H1 (cell line): ENCODE measurements at regions not wholly inside any gene's neighbourhood (a gene's known extent, or its start where the extent isn't known, plus 50 kb on each side); places are given as distances from the start of the nearest gene placed in this dataset.

Source experiments
- CTCF ChIA-PET: fragments of 300-600 bp; sonication (Branson Sonifier 250); formaldehyde crosslinking; loops from one replicate; lab custom pipeline; 2021; ENCODE audit not compliant: partially characterized antibody; lab: Charles Lee
- POLR2A ChIA-PET: fragments of 300-600 bp; sonication (Branson Sonifier 250); formaldehyde crosslinking; loops from one replicate; lab custom pipeline; 2021; ENCODE audit warnings: inconsistent platforms; ENCODE audit not compliant: partially characterized antibody; lab: Charles Lee
- DNase-seq, 2 experiments: peaks; one replicate each; pipeline versions ENCODE4 v3.0.0 to v3.0.0-alpha.2; 2010 to 2022; ENCODE audit warnings: low spot score in 2 of 2, low read depth in 1 of 2, mixed read lengths in 1 of 2
- FAIRE-seq: peaks from 2 replicates; lab custom pipeline; 2011; peaks lifted over from hg19 to GRCh38; lab: Jason Lieb, UNC
- H2AFZ ChIP-seq: 2 replicates; pipeline ENCODE4 v1.8.1; 2012; ENCODE audit warnings: low read length, inconsistent platforms
- H2AK5ac ChIP-seq: 2 replicates; pipeline ENCODE4 v1.6.1; 2013; ENCODE audit warnings: low read depth, low read length
- H2BK120ac ChIP-seq: replicated peaks from 2 replicates; pipeline ENCODE3; 2013; ENCODE audit warnings: low read depth, low read length, inconsistent platforms
- H2BK12ac ChIP-seq: 2 replicates; pipeline ENCODE4 v1.6.1; 2013; ENCODE audit warnings: low read depth, low read length
- H2BK15ac ChIP-seq: 2 replicates; pipeline ENCODE4 v1.6.1; 2013; ENCODE audit warnings: low read length
- H2BK20ac ChIP-seq: 2 replicates; pipeline ENCODE4 v1.6.1; 2013; ENCODE audit warnings: low read length
- H2BK5ac ChIP-seq: 2 replicates; pipeline ENCODE4 v1.6.1; 2013; ENCODE audit warnings: low read depth, low read length
- H3K14ac ChIP-seq: 2 replicates; pipeline ENCODE4 v1.6.1; 2013; ENCODE audit warnings: inconsistent platforms; ENCODE audit not compliant: insufficient read length
- H3K18ac ChIP-seq: 2 replicates; pipeline ENCODE4 v1.6.1; 2013; ENCODE audit warnings: low read length; ENCODE audit errors: extremely low read depth
- H3K23ac ChIP-seq: 2 replicates; pipeline ENCODE4 v1.6.1; 2013; ENCODE audit warnings: inconsistent platforms; ENCODE audit not compliant: insufficient read length
- H3K23me2 ChIP-seq: 2 replicates; pipeline ENCODE4 v1.6.1; 2013; ENCODE audit warnings: low read depth, low read length
- H3K27ac ChIP-seq: 2 replicates; pipeline ENCODE4 v1.6.1; 2011; ENCODE audit warnings: low read depth, low read length, inconsistent platforms
- H3K27me3 ChIP-seq, 4 experiments: replicated peaks in 1 of 4; 1 replicate in 1 of 4; 2 replicates in 3 of 4; pipeline versions ENCODE4 v1.6.1 to v1.8.1; 2011 to 2013; ENCODE audit warnings: low read length in 3 of 4, mild to moderate bottlenecking in 3 of 4, inconsistent platforms in 2 of 4, mixed read lengths in 2 of 4, moderate library complexity in 1 of 4; ENCODE audit not compliant: control insufficient read depth in 3 of 4, insufficient read depth in 3 of 4; ENCODE audit errors: extremely low read depth in 1 of 4
- H3K36me3 ChIP-seq, 4 experiments: 2 replicates each; pipeline versions ENCODE4 v1.6.1 to v1.8.1; 2011 to 2013; ENCODE audit warnings: mild to moderate bottlenecking in 4 of 4, low read length in 3 of 4, moderate library complexity in 2 of 4, control low read depth in 1 of 4, inconsistent platforms in 1 of 4; ENCODE audit not compliant: insufficient read depth in 4 of 4, control insufficient read depth in 2 of 4
- H3K4ac ChIP-seq: replicated peaks from 2 replicates; pipeline ENCODE3; 2013; ENCODE audit warnings: low read length, low read depth, mixed read lengths, inconsistent platforms; ENCODE audit not compliant: insufficient read length
- H3K4me1 ChIP-seq, 4 experiments: replicated peaks in 1 of 4; 1 replicate in 1 of 4; 2 replicates in 3 of 4; pipeline versions ENCODE4 v1.6.1 to v1.8.1; 2011 to 2013; ENCODE audit warnings: low read length in 3 of 4, inconsistent platforms in 2 of 4, mixed read lengths in 1 of 4; ENCODE audit not compliant: insufficient read depth in 4 of 4, control insufficient read depth in 3 of 4
- H3K4me2 ChIP-seq, 2 experiments: 2 replicates each; pipeline versions ENCODE4 v1.6.1 to v1.8.1; 2011 to 2013; ENCODE audit warnings: low read depth in 2 of 2, low read length in 2 of 2, control low read depth in 1 of 2, inconsistent platforms in 1 of 2, mild to moderate bottlenecking in 1 of 2; ENCODE audit not compliant: insufficient read depth in 1 of 2
- H3K4me3 ChIP-seq, 4 experiments: fragments of 200-600, 300-600 bp in 1 of 4; sonication (generic), shearing (Covaris generic), sonication (Bioruptor Twin) in 1 of 4; 2 replicates each; pipeline versions ENCODE4 v1.5.1 to v1.8.1; 2011 to 2016; ENCODE audit warnings: low read length in 4 of 4, low read depth in 3 of 4, control low read depth in 2 of 4, inconsistent platforms in 2 of 4, mild to moderate bottlenecking in 2 of 4, mixed read lengths in 1 of 4, moderate library complexity in 1 of 4; ENCODE audit not compliant: insufficient read depth in 2 of 4; ENCODE audit errors: extremely low read depth in 1 of 4
- H3K56ac ChIP-seq: replicated peaks from 2 replicates; pipeline ENCODE3; 2013; ENCODE audit warnings: low read depth, mild to moderate bottlenecking, mixed read lengths, low read length, inconsistent platforms; ENCODE audit not compliant: insufficient read length
- H3K79me1 ChIP-seq: 2 replicates; pipeline ENCODE4 v1.6.1; 2013; ENCODE audit warnings: low read depth, low read length, control low read depth
- H3K79me2 ChIP-seq, 2 experiments: 2 replicates each; pipeline versions ENCODE4 v1.6.1 to v1.8.1; 2012 to 2013; ENCODE audit warnings: low read length in 2 of 2, mild to moderate bottlenecking in 2 of 2, inconsistent platforms in 1 of 2; ENCODE audit not compliant: insufficient read depth in 2 of 2, control insufficient read depth in 1 of 2
- H3K9ac ChIP-seq, 4 experiments: replicated peaks in 1 of 4; 1 replicate in 1 of 4; 2 replicates in 3 of 4; pipeline versions ENCODE4 v1.6.1 to v1.8.1; 2011 to 2013; ENCODE audit warnings: low read depth in 3 of 4, low read length in 3 of 4, control low read depth in 2 of 4, mild to moderate bottlenecking in 2 of 4, moderate library complexity in 2 of 4, inconsistent platforms in 1 of 4; ENCODE audit errors: extremely low read depth in 1 of 4
- H3K9me3 ChIP-seq, 2 experiments: 2 replicates each; pipeline versions ENCODE4 v1.6.1 to v1.8.1; 2012 to 2013; ENCODE audit warnings: mild to moderate bottlenecking in 2 of 2, moderate library complexity in 2 of 2, control low read depth in 1 of 2, inconsistent platforms in 1 of 2, low read depth in 1 of 2, low read length in 1 of 2, mixed read lengths in 1 of 2; ENCODE audit not compliant: insufficient read depth in 2 of 2
- H4K20me1 ChIP-seq, 2 experiments: replicated peaks in 1 of 2; 2 replicates each; pipeline versions ENCODE3 to v1.8.1; 2011 to 2013; ENCODE audit warnings: inconsistent platforms in 2 of 2, low read length in 2 of 2, mild to moderate bottlenecking in 1 of 2; ENCODE audit not compliant: insufficient read depth in 2 of 2, control insufficient read depth in 1 of 2
- H4K5ac ChIP-seq: 2 replicates; pipeline ENCODE4 v1.6.1; 2013; ENCODE audit warnings: low read length, low read depth, mixed read lengths, inconsistent platforms; ENCODE audit not compliant: insufficient read length
- H4K8ac ChIP-seq: 2 replicates; pipeline ENCODE4 v1.8.0; 2013; ENCODE audit warnings: mild to moderate bottlenecking, moderate library complexity, low read length, inconsistent platforms; ENCODE audit not compliant: insufficient read depth; ENCODE audit errors: extremely low read depth
- H4K91ac ChIP-seq: replicated peaks from 2 replicates; pipeline ENCODE3; 2013; ENCODE audit warnings: low read length, mixed read lengths, inconsistent platforms; ENCODE audit not compliant: insufficient read length
- BRCA1 ChIP-seq: IDR thresholded peaks from 2 replicates; pipeline ENCODE4 v1.6.1; 2012; ENCODE audit warnings: low read depth, low read length, improper control_type of control experiment
- CBX5 ChIP-seq: fragments of 300-800, 300-1000 bp; sonication (generic); IDR thresholded peaks from 2 replicates; pipeline ENCODE4 v1.7.1; 2016; ENCODE audit warnings: antibody characterized with exemption, low read length, low read depth
- CEBPB ChIP-seq: IDR thresholded peaks from 2 replicates; pipeline ENCODE4 v1.6.1; 2012; ENCODE audit warnings: low read depth, low read length
- EGR1 ChIP-seq: IDR thresholded peaks from 2 replicates; pipeline ENCODE4 v1.6.1; 2011; ENCODE audit warnings: low read depth, low read length, borderline replicate concordance
- MAFK ChIP-seq: IDR thresholded peaks from 2 replicates; pipeline ENCODE4 v1.6.1; 2012; ENCODE audit warnings: low read depth, mild to moderate bottlenecking, improper control_type of control experiment, low read length
- NANOG ChIP-seq: IDR thresholded peaks from 2 replicates; pipeline ENCODE4 v1.6.1; 2011; ENCODE audit warnings: low read length, low read depth, mild to moderate bottlenecking, inconsistent platforms; ENCODE audit not compliant: insufficient read depth, poor library complexity, severe bottlenecking
- PHF8 ChIP-seq: fragments of 200-600 bp; sonication (generic); conservative IDR thresholded peaks from 2 replicates; pipeline ENCODE4 v1.7.1; 2012; ENCODE audit warnings: low read depth, mild to moderate bottlenecking, inconsistent platforms, low read length, moderate library complexity
- RBBP5 ChIP-seq: IDR thresholded peaks from 2 replicates; pipeline ENCODE4 v1.7.1; 2012; ENCODE audit warnings: low read depth, mild to moderate bottlenecking, inconsistent platforms, low read length, moderate library complexity, borderline replicate concordance
- RXRA ChIP-seq: IDR thresholded peaks from 2 replicates; pipeline ENCODE4 v1.6.1; 2011; ENCODE audit warnings: low read depth, mild to moderate bottlenecking, low read length, moderate library complexity; ENCODE audit not compliant: insufficient read depth
- SIX5 ChIP-seq: IDR thresholded peaks from 2 replicates; pipeline ENCODE4 v1.6.1; 2011; ENCODE audit warnings: mild to moderate bottlenecking, low read depth, low read length
- SP2 ChIP-seq: IDR thresholded peaks from 2 replicates; pipeline ENCODE4 v1.6.1; 2012; ENCODE audit warnings: mild to moderate bottlenecking, low read length, inconsistent platforms
- SP4 ChIP-seq: IDR thresholded peaks from 2 replicates; pipeline ENCODE4 v1.6.1; 2012; ENCODE audit warnings: low read length, inconsistent platforms
- SUZ12 ChIP-seq: fragments of 200-600 bp; sonication (generic); IDR thresholded peaks from 2 replicates; pipeline ENCODE4 v1.6.1; 2012; ENCODE audit warnings: mild to moderate bottlenecking, inconsistent platforms, low read length, moderate library complexity, mixed read lengths
- TAF1 ChIP-seq: IDR thresholded peaks from 2 replicates; pipeline ENCODE4 v1.6.1; 2011; ENCODE audit warnings: mild to moderate bottlenecking, low read depth, low read length
- TBP ChIP-seq: IDR thresholded peaks from 2 replicates; pipeline ENCODE4 v1.6.1; 2011; ENCODE audit warnings: low read depth, low read length, improper control_type of control experiment
- TCF12 ChIP-seq: IDR thresholded peaks from 2 replicates; pipeline ENCODE4 v1.6.1; 2011; ENCODE audit warnings: low read depth, mild to moderate bottlenecking, low read length
- YY1 ChIP-seq: IDR thresholded peaks from 2 replicates; pipeline ENCODE4 v1.6.1; 2011; ENCODE audit warnings: low read depth, mild to moderate bottlenecking, low read length
- WGBS, 2 experiments: shearing (Covaris generic) in 1 of 2; methylation state at CpG; one replicate each; pipeline versions ENCODE4 v1.1.6 to v1.1.7; 2013 to 2015; ENCODE audit warnings: low lambda C conversion rate in 2 of 2, mixed read lengths in 2 of 2, inconsistent platforms in 1 of 2, low coverage in 1 of 2, missing lambda C conversion rate in 1 of 2; ENCODE audit not compliant: insufficient replicate concordance in 2 of 2, insufficient coverage in 1 of 2, insufficient read length in 1 of 2; ENCODE audit errors: extremely low coverage in 1 of 2, missing lambda C conversion rate in 1 of 2; 5-methylcytosine and 5-hydroxymethylcytosine counted together

DNA sequence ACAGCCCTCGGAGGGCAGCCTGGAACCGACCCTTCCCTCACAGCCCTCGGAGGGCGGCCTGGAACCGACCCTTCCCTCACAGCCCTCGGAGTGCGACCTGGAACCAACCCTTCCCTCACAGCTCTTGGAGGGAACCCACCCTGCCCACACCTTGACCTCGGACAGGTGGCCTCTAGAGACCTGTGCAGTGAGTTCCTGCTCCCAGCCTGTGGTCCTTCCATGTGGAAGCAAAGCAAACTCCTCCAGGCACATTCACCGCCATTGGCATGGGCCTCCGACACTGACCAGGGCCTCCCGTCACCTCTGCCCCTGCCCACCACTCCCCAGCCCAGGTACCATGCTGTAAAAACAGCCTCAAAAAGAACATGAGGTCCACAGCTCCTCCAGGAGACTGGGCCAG is 272.1 kb downstream of the BRD1 start:
- Histone ChIP-seq H3K4me3 (no peak overlapping the region), H3K4ac (no peak overlapping the region), H2BK15ac (no peak overlapping the region), H3K27me3 (no peaks in the 10 kb centered on the region), H3K79me2 (no peaks in the 10 kb centered on the region), H4K91ac (no peak overlapping the region), H3K27ac (no peak overlapping the region), H4K8ac (no peak overlapping the region), H3K14ac (no peak overlapping the region), H2BK120ac (no peak overlapping the region), H3K36me3 (no peaks in the 10 kb centered on the region), H3K4me1 (no peaks in the 10 kb centered on the region; a peak in 3 of 7 replicates), H3K23me2 (no peaks in the 10 kb centered on the region), H3K9me3 (peaks cover 5 to 9% of the 10 kb centered on the region in 2 experiments; a peak in 3 of 4 replicates), H3K4me2 (no peak overlapping the region), H3K56ac (no peak overlapping the region), H3K9ac (no peak overlapping the region), H2AFZ (no peak overlapping the region), H4K5ac (no peak overlapping the region), H2AK5ac (no peak overlapping the region), H2BK20ac (no peak overlapping the region), H4K20me1 (no peaks in the 10 kb centered on the region), H3K18ac (no peak overlapping the region), H3K23ac (no peak overlapping the region), H2BK5ac (no peak overlapping the region; the same call in 1 of the 2 replicates), H2BK12ac (no peak overlapping the region), H3K79me1 (no peaks in the 10 kb centered on the region)
- 94% methylated on average over 11 of the region's 11 CpGs; no CpG with 5 or more reads in 1 of the 2 experiments for WGBS, 2 experiments
- POLR2A ChIA-PET = interaction anchor here (1.2 kb wide), 1 partner anchor 22 kb away, joined by 3 read pairs; no protein-coding TSS in a partner anchor
- FAIRE-seq (no peak), DNase-seq (peak in 1 of 2 experiments; percentile 17)
- CTCF ChIA-PET = interaction anchor here (0.7 to 0.9 kb wide), 2 partner anchors 121 to 146 kb away, joined by 3 read pairs; no protein-coding TSS in a partner anchor
- no peak for TF ChIP-seq SP4
- no peak for TF ChIP-seq CBX5
- TF ChIP-seq SP2 = no peak
- no peak for TF ChIP-seq EGR1
- no peak for TF ChIP-seq NANOG
- TF ChIP-seq MAFK = no peak
- TF ChIP-seq SIX5 = no peak
- no peak for TF ChIP-seq YY1
- no peak for TF ChIP-seq TBP
- TF ChIP-seq BRCA1 = no peak
- TF ChIP-seq TCF12 = no peak
- no peak for TF ChIP-seq RXRA
- TF ChIP-seq RBBP5 = no peak
- no peak for TF ChIP-seq CEBPB
- TF ChIP-seq TAF1 = no peak
- TF ChIP-seq PHF8 = no peak
- no peak for TF ChIP-seq SUZ12
